ENCODE measurements at regions not wholly inside any gene's neighbourhood (a gene's known extent, or its start where the extent isn't known, plus 50 kb on each side); places are given as distances from the start of the nearest gene placed in this dataset.

DNA sequence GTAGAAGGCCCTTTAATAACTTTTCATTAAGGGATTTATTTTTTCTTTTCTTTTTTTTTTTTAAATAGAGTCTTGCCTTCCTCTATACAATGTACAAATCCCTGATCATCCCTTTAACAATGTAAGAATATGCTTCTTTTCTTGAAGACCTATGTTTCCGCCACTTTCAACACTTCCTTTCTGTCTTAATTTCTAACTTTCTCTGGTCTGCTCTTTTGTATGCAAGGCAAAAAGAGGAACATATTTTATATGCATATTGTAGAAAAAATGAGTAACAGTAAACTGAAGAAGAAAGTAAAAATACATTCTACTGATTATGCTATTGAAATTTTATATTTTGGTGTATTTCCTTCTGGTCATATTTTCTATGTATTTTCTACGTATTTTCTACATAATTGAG is 484.7 kb downstream of the TFAP2B start:
- H3K4me2 ChIP-seq (replicated peaks; ENCODE audit: low read depth, low read length, poor library complexity, severe bottlenecking): no peak overlapping the region
- H3K4me3 ChIP-seq (ENCODE audit: control extremely low read depth in 1 of 5, extremely low read depth in 1 of 5, insufficient read depth in 1 of 5, low read depth in 2 of 5, low read length in 4 of 5): no peak overlapping the region
- no CpG with 5 or more reads among the region's 2 CpGs for WGBS (ENCODE audit: insufficient coverage)
- no peaks in the 10 kb centered on the region for H3K27me3 ChIP-seq (replicated peaks in 1 of 4; ENCODE audit: control extremely low read depth in 1 of 4, control insufficient read depth in 3 of 4, insufficient read depth in 4 of 4, low read length in 3 of 4)
- H2AFZ ChIP-seq (ENCODE audit: insufficient read depth, low read depth, low read length, poor library complexity, severe bottlenecking): no peak overlapping the region
- no peaks in the 10 kb centered on the region for H3K9me3 ChIP-seq (ENCODE audit: control extremely low read depth in 1 of 3, control insufficient read depth in 2 of 3, insufficient read depth in 1 of 3, low read length in 2 of 3)
- H4K20me1 ChIP-seq (ENCODE audit: control insufficient read depth, insufficient read depth, low read length, poor library complexity, severe bottlenecking): no peaks in the 10 kb centered on the region
- POLR2A ChIA-PET: no interaction called here
- intact Hi-C loops (cut with micrococcal nuclease): no loop called here
- Mint-ChIP-seq H3K27me3 (no peaks in the 10 kb centered on the region), H3K4me3 (no peak overlapping the region), H3K4me1 (no peaks in the 10 kb centered on the region), H3K9me3 (ENCODE audit: insufficient read depth) (no peaks in the 10 kb centered on the region), H3K27ac (no peak overlapping the region)
- no peaks in the 10 kb centered on the region for H3K4me1 ChIP-seq (ENCODE audit: control insufficient read depth in 2 of 2, insufficient read depth in 2 of 2, low read length in 2 of 2)
- TF ChIP-seq EZH2 (IDR thresholded peaks at IDR 0.05; ENCODE audit: borderline replicate concordance, insufficient read depth, low read depth, low read length, poor library complexity, severe bottlenecking) (no peak), CTCF (IDR thresholded peaks at IDR 0.05) (no peak)
- DNase-seq: no peak
- CTCF ChIA-PET: no interaction called here
- no peaks in the 10 kb centered on the region for H3K36me3 ChIP-seq (replicated peaks in 1 of 2; ENCODE audit: control extremely low read depth in 1 of 2, control insufficient read depth in 1 of 2, extremely low read depth in 1 of 2, insufficient read depth in 2 of 2, low read length in 1 of 2)
- H3K79me2 ChIP-seq (ENCODE audit: control insufficient read depth, insufficient read depth, low read length): no peaks in the 10 kb centered on the region
- ATAC-seq (ENCODE audit: low read depth): no peak
- H3K27ac ChIP-seq (ENCODE audit: low read length in 2 of 2): no peak overlapping the region
- H3K9ac ChIP-seq (ENCODE audit: low read length): no peak overlapping the region

DNA sequence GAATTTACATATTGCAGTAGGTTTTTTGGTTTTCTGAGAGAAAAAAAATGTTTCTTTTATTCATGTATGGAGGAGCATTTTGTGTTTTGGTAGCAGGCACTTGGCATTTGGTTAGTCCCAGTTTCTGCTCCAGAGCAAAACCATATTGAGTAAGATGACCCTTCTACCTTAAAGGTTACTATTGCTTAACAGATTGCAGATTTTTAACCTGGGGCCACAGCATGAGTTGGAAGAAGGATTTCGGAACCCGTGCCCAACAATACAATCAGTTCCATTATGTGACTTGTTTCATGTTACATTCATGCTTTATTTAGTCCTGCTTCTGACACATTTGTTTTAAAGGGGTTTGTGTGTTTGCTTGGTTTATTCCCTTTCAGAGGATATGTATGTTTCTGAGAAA is 496.3 kb downstream of the TFAP2B start:
- ATAC-seq (ENCODE audit: low read depth) (no peak), DNase-seq (no peak)
- no peaks in the 10 kb centered on the region for H3K27me3 Mint-ChIP-seq
- no peak overlapping the region for H3K4me2 ChIP-seq (replicated peaks; ENCODE audit: low read depth, low read length, poor library complexity, severe bottlenecking)
- WGBS (ENCODE audit: insufficient coverage): no CpG with 5 or more reads among the region's 2 CpGs
- H3K79me2 ChIP-seq (ENCODE audit: control insufficient read depth, insufficient read depth, low read length): no peaks in the 10 kb centered on the region
- H3K36me3 ChIP-seq (replicated peaks in 1 of 2; ENCODE audit: control extremely low read depth in 1 of 2, control insufficient read depth in 1 of 2, extremely low read depth in 1 of 2, insufficient read depth in 2 of 2, low read length in 1 of 2): no peaks in the 10 kb centered on the region
- H3K9me3 ChIP-seq (ENCODE audit: control extremely low read depth in 1 of 3, control insufficient read depth in 2 of 3, insufficient read depth in 1 of 3, low read length in 2 of 3): no peaks in the 10 kb centered on the region
- H2AFZ ChIP-seq (ENCODE audit: insufficient read depth, low read depth, low read length, poor library complexity, severe bottlenecking): no peak overlapping the region
- H3K4me3 Mint-ChIP-seq: no peak overlapping the region
- H3K4me3 ChIP-seq (ENCODE audit: control extremely low read depth in 1 of 5, extremely low read depth in 1 of 5, insufficient read depth in 1 of 5, low read depth in 2 of 5, low read length in 4 of 5): no peak overlapping the region
- H4K20me1 ChIP-seq (ENCODE audit: control insufficient read depth, insufficient read depth, low read length, poor library complexity, severe bottlenecking): no peaks in the 10 kb centered on the region
- H3K9me3 Mint-ChIP-seq (ENCODE audit: insufficient read depth): peaks cover 3% of the 10 kb centered on the region
- H3K27ac ChIP-seq (ENCODE audit: low read length in 2 of 2): no peak overlapping the region
- no peaks in the 10 kb centered on the region for H3K4me1 Mint-ChIP-seq
- TF ChIP-seq CTCF (IDR thresholded peaks at IDR 0.05) (no peak), EZH2 (IDR thresholded peaks at IDR 0.05; ENCODE audit: borderline replicate concordance, insufficient read depth, low read depth, low read length, poor library complexity, severe bottlenecking) (no peak)
- no peak overlapping the region for H3K27ac Mint-ChIP-seq
- no peaks in the 10 kb centered on the region for H3K27me3 ChIP-seq (replicated peaks in 1 of 4; ENCODE audit: control extremely low read depth in 1 of 4, control insufficient read depth in 3 of 4, insufficient read depth in 4 of 4, low read length in 3 of 4)
- intact Hi-C loops (cut with micrococcal nuclease): no loop called here
- H3K4me1 ChIP-seq (ENCODE audit: control insufficient read depth in 2 of 2, insufficient read depth in 2 of 2, low read length in 2 of 2): no peaks in the 10 kb centered on the region
- ChIA-PET POLR2A (no interaction called here), CTCF (no interaction called here)
- H3K9ac ChIP-seq (ENCODE audit: low read length): no peak overlapping the region

Data from B cell (primary cell).